ENCODE measurements at regions not wholly inside any gene's neighbourhood (a gene's known extent, or its start where the extent isn't known, plus 50 kb on each side); places are given as distances from the start of the nearest gene placed in this dataset.

DNA sequence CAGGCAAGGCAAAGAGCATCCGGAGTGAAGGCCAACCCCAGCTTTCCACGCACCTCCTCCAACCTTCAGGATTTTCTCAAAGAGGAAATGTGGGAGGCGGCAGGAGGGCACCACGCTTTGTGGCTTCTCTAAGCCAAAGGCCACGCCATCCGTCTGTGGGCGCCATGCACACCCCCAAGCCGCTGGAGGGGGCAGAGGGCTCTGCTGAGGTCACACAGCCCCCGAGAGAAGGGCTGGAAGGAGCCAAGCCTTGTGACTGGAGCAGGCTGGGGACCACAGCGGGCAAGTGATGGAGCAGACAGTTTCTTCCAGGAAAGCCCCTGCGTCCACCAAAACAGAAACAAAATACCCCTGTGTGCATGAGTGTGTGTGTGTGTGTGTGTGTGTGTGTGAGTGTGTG, 527.4 kb downstream of the BRD1 start:
- TF ChIP-seq HDAC2 (CRISPR knock-in tag; IDR thresholded peaks at IDR 0.05) (no peak), POLR2A (IDR thresholded peaks at IDR 0.05; ENCODE audit: insufficient read depth in 1 of 2, low read depth in 2 of 2, low read length in 2 of 2) (no peak)

All from HepG2 (cell line).